HEK293 (cell line): ENCODE measurements at regions not wholly inside any gene's neighbourhood (a gene's known extent, or its start where the extent isn't known, plus 50 kb on each side); places are given as distances from the start of the nearest gene placed in this dataset.

Experiments
- BCL11A ChIP-seq: fragments of 450-650 bp; formaldehyde crosslinking; IDR thresholded peaks from 2 replicates; pipeline ENCODE4 v1.5.1; 2016; ENCODE audit warnings: low read depth, missing biosample characterization, missing genetic modification characterization
- BCL11B ChIP-seq: fragments of 450-650 bp; formaldehyde crosslinking; IDR thresholded peaks from 2 replicates; pipeline ENCODE4 v1.5.1; 2016; ENCODE audit warnings: low read depth, missing biosample characterization, missing genetic modification characterization
- BCL6B ChIP-seq: fragments of 450-650 bp; formaldehyde crosslinking; IDR thresholded peaks from 2 replicates; pipeline ENCODE4 v1.5.1; 2017; ENCODE audit warnings: missing biosample characterization, missing genetic modification characterization
- CTCF ChIP-seq: fragments of 450-650 bp; formaldehyde crosslinking; IDR thresholded peaks from 2 replicates; pipeline ENCODE4 v1.5.1; 2016; ENCODE audit warnings: missing biosample characterization, missing genetic modification characterization
- GLI4 ChIP-seq: fragments of 450-650 bp; formaldehyde crosslinking; IDR thresholded peaks from 2 replicates; pipeline ENCODE4 v1.5.1; 2016; ENCODE audit warnings: missing biosample characterization, missing genetic modification characterization
- HOXA7 ChIP-seq: sonication (generic); formaldehyde crosslinking; IDR thresholded peaks from 2 replicates; pipeline ENCODE4 v1.8.1; 2022; ENCODE audit warnings: missing genetic modification reagents, borderline replicate concordance
- KLF16 ChIP-seq: fragments of 450-650 bp; formaldehyde crosslinking; IDR thresholded peaks from 2 replicates; pipeline ENCODE4 v1.5.1; 2017; ENCODE audit warnings: missing biosample characterization, missing genetic modification characterization
- MEIS1 ChIP-seq: sonication (generic); formaldehyde crosslinking; IDR thresholded peaks from 2 replicates; pipeline ENCODE4 v1.8.1; 2022; ENCODE audit warnings: missing genetic modification reagents, mild to moderate bottlenecking, borderline replicate concordance
- PRDM10 ChIP-seq: fragments of 450-650 bp; formaldehyde crosslinking; IDR thresholded peaks from 2 replicates; pipeline ENCODE4 v1.5.1; 2016; ENCODE audit warnings: missing biosample characterization, missing genetic modification characterization
- SETDB1 ChIP-seq: IDR thresholded peaks from one replicate; pipeline ENCODE4 v1.6.1; 2017; ENCODE audit warnings: mild to moderate bottlenecking, low read length, moderate library complexity, mixed read lengths; ENCODE audit not compliant: insufficient read length
- SP7 ChIP-seq: fragments of 450-650 bp; formaldehyde crosslinking; IDR thresholded peaks from 2 replicates; pipeline ENCODE4 v1.5.1; 2016; ENCODE audit warnings: missing biosample characterization, missing genetic modification characterization
- ZBTB17 ChIP-seq: fragments of 450-650 bp; formaldehyde crosslinking; IDR thresholded peaks from 2 replicates; pipeline ENCODE4 v1.5.1; 2016; ENCODE audit warnings: missing biosample characterization, missing genetic modification characterization
- ZBTB44 ChIP-seq: fragments of 450-650 bp; IDR thresholded peaks from 2 replicates; pipeline ENCODE4 v1.5.1; 2018; ENCODE audit warnings: missing biosample characterization, mild to moderate bottlenecking, missing genetic modification characterization
- ZEB2 ChIP-seq: fragments of 450-650 bp; formaldehyde crosslinking; IDR thresholded peaks from 2 replicates; pipeline ENCODE4 v1.5.1; 2016; ENCODE audit warnings: missing biosample characterization, missing genetic modification characterization
- ZFHX2 ChIP-seq: fragments of 450-650 bp; formaldehyde crosslinking; conservative IDR thresholded peaks from 2 replicates; pipeline ENCODE4 v1.5.1; 2016; ENCODE audit warnings: missing biosample characterization, missing genetic modification characterization
- ZNF138 ChIP-seq: fragments of 450-650 bp; formaldehyde crosslinking; IDR thresholded peaks from 2 replicates; pipeline ENCODE4 v1.5.1; 2016; ENCODE audit warnings: missing biosample characterization, missing genetic modification characterization, borderline replicate concordance
- ZNF202 ChIP-seq: fragments of 450-650 bp; formaldehyde crosslinking; IDR thresholded peaks from 2 replicates; pipeline ENCODE4 v1.5.1; 2016; ENCODE audit warnings: missing biosample characterization, missing genetic modification characterization, borderline replicate concordance
- ZNF211 ChIP-seq: fragments of 450-650 bp; formaldehyde crosslinking; IDR thresholded peaks from 2 replicates; pipeline ENCODE4 v1.5.1; 2016; ENCODE audit warnings: low read depth, missing biosample characterization, missing genetic modification characterization
- ZNF221 ChIP-seq: fragments of 450-650 bp; formaldehyde crosslinking; IDR thresholded peaks from 2 replicates; pipeline ENCODE4 v1.5.1; 2017; ENCODE audit warnings: missing biosample characterization, missing genetic modification characterization, borderline replicate concordance
- ZNF23 ChIP-seq: fragments of 450-650 bp; formaldehyde crosslinking; IDR thresholded peaks from 2 replicates; pipeline ENCODE4 v1.5.1; 2016; ENCODE audit warnings: missing biosample characterization, missing genetic modification characterization, borderline replicate concordance
- ZNF37A ChIP-seq: fragments of 450-650 bp; IDR thresholded peaks from 2 replicates; pipeline ENCODE4 v1.5.1; 2018; ENCODE audit warnings: missing biosample characterization, missing genetic modification characterization
- ZNF548 ChIP-seq: fragments of 450-650 bp; formaldehyde crosslinking; IDR thresholded peaks from 2 replicates; pipeline ENCODE4 v1.5.1; 2016; ENCODE audit warnings: missing biosample characterization, missing genetic modification characterization
- ZNF585B ChIP-seq: fragments of 450-650 bp; formaldehyde crosslinking; IDR thresholded peaks from 2 replicates; pipeline ENCODE4 v1.5.1; 2016; ENCODE audit warnings: missing biosample characterization, missing genetic modification characterization
- ZNF626 ChIP-seq: fragments of 450-650 bp; sonication (Bioruptor Pico); formaldehyde crosslinking; IDR thresholded peaks from 2 replicates; pipeline ENCODE4 v1.5.1; 2018; ENCODE audit warnings: missing biosample characterization, missing genetic modification characterization, inconsistent platforms
- ZNF645 ChIP-seq: fragments of 450-650 bp; formaldehyde crosslinking; IDR thresholded peaks from 2 replicates; pipeline ENCODE4; 2016; ENCODE audit warnings: missing biosample characterization, missing genetic modification characterization
- ZNF837 ChIP-seq: fragments of 450-650 bp; formaldehyde crosslinking; IDR thresholded peaks from 2 replicates; pipeline ENCODE4 v1.5.1; 2016; ENCODE audit warnings: missing biosample characterization, missing genetic modification characterization
- ZSCAN23 ChIP-seq: fragments of 450-650 bp; formaldehyde crosslinking; IDR thresholded peaks from 2 replicates; pipeline ENCODE4 v1.5.1; 2016; ENCODE audit warnings: missing biosample characterization, missing genetic modification characterization
- ZSCAN30 ChIP-seq: fragments of 450-650 bp; IDR thresholded peaks from 2 replicates; pipeline ENCODE4 v1.5.1; 2018; ENCODE audit warnings: missing biosample characterization, mild to moderate bottlenecking, missing genetic modification characterization, moderate library complexity
- ZSCAN5A ChIP-seq: fragments of 450-650 bp; formaldehyde crosslinking; IDR thresholded peaks from 2 replicates; pipeline ENCODE4 v1.5.1; 2016; ENCODE audit warnings: missing biosample characterization, missing genetic modification characterization

- TF ChIP-seq ZEB2, result no peak
- TF ChIP-seq ZNF138 (tag by site-specific recombination), result no peak
- no peak for TF ChIP-seq ZNF645 (tag by site-specific recombination)
- no peak for TF ChIP-seq ZNF202 (tag by site-specific recombination)
- TF ChIP-seq GLI4 (tag by site-specific recombination), result no peak
- 0 out of 2 replicates have a peak, but pooled peaks have one; percentile 30 for TF ChIP-seq PRDM10 (tag by site-specific recombination)
- no peak for TF ChIP-seq SETDB1
- TF ChIP-seq ZBTB17 (tag by site-specific recombination), result 0 out of 2 replicates have a peak, but pooled peaks have one; percentile 39
- no peak for TF ChIP-seq ZNF211 (tag by site-specific recombination)
- TF ChIP-seq ZFHX2 (tag by site-specific recombination), result no peak
- no peak for TF ChIP-seq KLF16 (tag by site-specific recombination)
- no peak for TF ChIP-seq BCL11A
- no peak for TF ChIP-seq BCL6B (tag by site-specific recombination)
- TF ChIP-seq ZNF626 (tag by site-specific recombination), result no peak
- TF ChIP-seq ZSCAN30, result no peak
- TF ChIP-seq ZNF837 (tag by site-specific recombination), result no peak
- peak; percentile 38; the same call in 1 of the 2 replicates for TF ChIP-seq SP7
- no peak for TF ChIP-seq ZNF221 (tag by site-specific recombination)
- TF ChIP-seq ZSCAN23 (tag by site-specific recombination), result no peak
- TF ChIP-seq MEIS1 (CRISPR knock-in tag), result no peak
- no peak for TF ChIP-seq ZSCAN5A (tag by site-specific recombination)
- TF ChIP-seq ZNF23 (tag by site-specific recombination), result no peak
- TF ChIP-seq CTCF, result peak; percentile 99
- TF ChIP-seq ZBTB44 (tag by site-specific recombination), result peak; percentile 70; the same call in 1 of the 2 replicates
- TF ChIP-seq ZNF37A (tag by site-specific recombination), result no peak
- TF ChIP-seq ZNF548, result no peak
- no peak for TF ChIP-seq BCL11B (tag by site-specific recombination)
- TF ChIP-seq HOXA7 (CRISPR knock-in tag), result no peak
- TF ChIP-seq ZNF585B (tag by site-specific recombination), result no peak
These were observed 55.1 kb upstream of the CCL2 start (continued) for GRCh38 chr17:34199932-34200534.
